Left lung (tissue), 4 donors: ENCODE measurements at regions not wholly inside any gene's neighbourhood (a gene's known extent, or its start where the extent isn't known, plus 50 kb on each side); places are given as distances from the start of the nearest gene placed in this dataset.
A peak's percentile ranks its signal among the peaks of the same experiment; 100 is the strongest.

ENCODE experiments used
- ATAC-seq: fragments of 200-7000 bp; cut with Tn5 transposase; one replicate; pipeline ENCODE4 v1.9.1; 2020; ENCODE audit warnings: moderate library complexity
- DNase-seq, 4 donors: peaks; one replicate each; pipeline ENCODE4 v3.0.0-alpha.2; 2013 to 2020
- H3K27ac ChIP-seq, 2 donors: fragments of 200-600 bp; sonication (generic) in 1 of 2; one replicate each; pipeline versions ENCODE4 v1.5.0 to v1.8.0; 2020 to 2021
- H3K27me3 ChIP-seq, 2 donors: fragments of 200-600 bp; sonication (generic) in 1 of 2; one replicate each; pipeline versions ENCODE4 v1.5.0 to v1.8.0; 2020 to 2021
- H3K36me3 ChIP-seq, 2 donors: fragments of 200-600 bp; sonication (generic) in 1 of 2; one replicate each; pipeline versions ENCODE4 v1.5.0 to v1.8.0; 2020 to 2021
- H3K4me1 ChIP-seq, 2 donors: fragments of 200-600 bp; one replicate each; pipeline ENCODE4 v1.8.0; 2021
- H3K4me3 ChIP-seq, 2 donors: fragments of 200-600 bp; sonication (generic) in 1 of 2; one replicate each; pipeline versions ENCODE4 v1.5.0 to v1.8.0; 2020 to 2021; ENCODE audit warnings: mild to moderate bottlenecking in 1 of 2
- H3K9me3 ChIP-seq, 2 donors: fragments of 200-600 bp; sonication (generic) in 1 of 2; one replicate each; pipeline versions ENCODE4 v1.5.0 to v1.8.0; 2020 to 2021
- CTCF ChIP-seq, 2 donors: fragments of 200-600 bp; sonication (generic) in 1 of 2; IDR thresholded peaks; one replicate each; pipeline versions ENCODE4 v1.5.0 to v1.8.0; 2021; ENCODE audit warnings: antibody characterized with exemption in 2 of 2
- intact Hi-C, 2 donors: fragments of 100-400 bp; cut with DNase I; formaldehyde crosslinking; loops; one replicate each; pipeline versions ENCODE4 v1.11.2 to v1.14.2; 2022
- donor health status: DM: no; HTN: yes; CAD: no.
- donor health status: DM: no; HTN: no; CAD: no.

DNA sequence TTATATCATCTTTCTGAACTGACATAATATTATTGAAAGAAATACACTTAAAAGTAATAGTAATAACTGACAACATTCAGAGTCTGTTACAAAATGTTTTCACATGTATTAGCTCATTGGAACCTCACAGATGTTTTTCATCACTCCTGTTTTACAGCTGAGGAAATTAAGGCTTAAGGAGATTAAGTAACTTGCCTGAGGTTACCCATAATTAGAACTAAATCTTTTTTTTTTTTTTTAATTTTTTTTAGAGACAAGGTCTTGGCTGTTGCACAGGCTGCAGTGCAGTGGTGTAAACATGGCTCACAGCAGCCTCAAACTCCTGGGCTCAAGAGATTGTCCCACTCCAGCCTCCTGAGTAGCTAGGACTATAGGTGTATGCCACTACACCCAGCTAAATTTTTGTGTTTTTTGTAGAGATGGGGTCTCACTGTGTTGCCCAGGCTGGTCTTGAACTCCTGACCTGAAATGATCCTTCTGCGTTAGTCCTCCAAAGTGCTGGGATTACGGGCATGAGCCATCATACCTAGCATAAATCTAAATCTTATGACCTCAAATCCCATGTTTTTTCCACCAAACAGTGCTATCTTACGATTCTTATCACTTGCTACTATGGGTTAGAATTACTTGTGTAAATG, 64.7 kb upstream of the MACF1 start:
- no peak for DNase-seq
- peak overlapping the region in 1 of 2 donors; percentile 8 for H3K27ac ChIP-seq

GRCh38 chr1:39141925-39142324, 62.6 kb upstream of the MACF1 start:
- no peak for ATAC-seq
- H3K4me1 ChIP-seq = peaks cover 20 to 51% of the 10 kb centered on the region in 2 donors

More for the DNA sequence above, 64.7 kb upstream of the MACF1 start:
- intact Hi-C loops = no loop called here
- H3K4me3 ChIP-seq = no peak overlapping the region
- no peak for TF ChIP-seq CTCF (IDR thresholded peaks at IDR 0.05)
- H3K27me3 ChIP-seq = no peaks in the 10 kb centered on the region
- H3K36me3 ChIP-seq = no peaks in the 10 kb centered on the region
- no peak for ATAC-seq
- peaks cover 20 to 57% of the 10 kb centered on the region in 2 donors for H3K4me1 ChIP-seq
- no peaks in the 10 kb centered on the region for H3K9me3 ChIP-seq

DNA sequence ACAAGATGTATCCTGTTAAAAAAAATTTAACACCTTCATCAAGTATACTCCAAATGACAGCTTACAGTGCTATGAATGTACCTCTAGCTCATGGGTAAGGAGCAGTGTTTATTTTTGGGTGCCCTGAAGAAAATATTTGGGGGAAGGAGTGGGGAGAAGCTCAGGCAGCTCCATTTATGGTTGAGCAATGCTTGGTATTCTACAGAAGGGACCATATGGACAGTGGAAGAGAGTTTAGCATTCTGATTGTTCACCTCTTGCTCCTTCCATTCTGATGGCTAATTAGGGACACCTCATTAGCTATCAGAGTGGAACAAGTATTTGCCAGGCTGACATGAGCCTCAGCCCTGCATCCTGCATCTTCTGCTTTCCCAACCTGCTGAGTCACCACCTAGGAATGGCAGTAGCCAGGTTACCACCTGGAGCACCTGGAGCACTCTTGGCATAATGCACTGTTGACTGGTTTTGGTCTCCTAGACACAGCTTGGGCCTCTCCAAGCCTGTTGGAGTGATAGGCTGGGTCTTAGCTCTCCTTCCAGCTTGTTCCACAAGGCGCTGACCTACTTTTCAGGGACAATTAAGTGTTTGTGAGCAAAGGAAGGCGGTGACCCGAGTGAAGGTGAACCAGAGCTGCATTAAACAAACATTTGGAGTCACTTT, 62.0 kb upstream of the MACF1 start:
- H3K4me3 ChIP-seq = no peak overlapping the region
- H3K4me1 ChIP-seq = peaks cover 21 to 51% of the 10 kb centered on the region in 2 donors
- no peaks in the 10 kb centered on the region for H3K36me3 ChIP-seq
- DNase-seq (peak; percentile 43 to 87 (median 81)), ATAC-seq (peak; percentile 96)
- TF ChIP-seq CTCF (IDR thresholded peaks at IDR 0.05) = no peak
- intact Hi-C loops = no loop called here
- peak overlapping the region; percentile 51 to 54 for H3K27ac ChIP-seq
- no peaks in the 10 kb centered on the region for H3K9me3 ChIP-seq
- no peaks in the 10 kb centered on the region for H3K27me3 ChIP-seq

More at GRCh38 chr1:39141925-39142324, 62.6 kb upstream of the MACF1 start:
- H3K27ac ChIP-seq = peak overlapping the region; percentile 51 to 54
- H3K36me3 ChIP-seq = no peaks in the 10 kb centered on the region
- no peak for TF ChIP-seq CTCF (IDR thresholded peaks at IDR 0.05)
- DNase-seq = peak in 2 of 4 donors; percentile 59 to 71
- intact Hi-C loops = no loop called here
- H3K4me3 ChIP-seq = no peak overlapping the region
- H3K27me3 ChIP-seq = no peaks in the 10 kb centered on the region
- H3K9me3 ChIP-seq = no peaks in the 10 kb centered on the region

GRCh38 chr1:39144924-39145323, 59.6 kb upstream of the MACF1 start:
- Histone ChIP-seq H3K27me3 (no peaks in the 10 kb centered on the region), H3K4me3 (no peak overlapping the region), H3K4me1 (peaks cover 34 to 67% of the 10 kb centered on the region in 2 donors), H3K9me3 (no peaks in the 10 kb centered on the region), H3K27ac (peak overlapping the region in 1 of 2 donors; percentile 18), H3K36me3 (no peaks in the 10 kb centered on the region)
- DNase-seq (no peak), ATAC-seq (no peak)
- intact Hi-C loops = no loop called here
- TF ChIP-seq CTCF (IDR thresholded peaks at IDR 0.05) = no peak

- H3K4me3 ChIP-seq = no peak overlapping the region
- no peaks in the 10 kb centered on the region for H3K9me3 ChIP-seq
- TF ChIP-seq CTCF (IDR thresholded peaks at IDR 0.05) = no peak
- ATAC-seq = no peak
- DNase-seq = no peak
- H3K27me3 ChIP-seq = no peaks in the 10 kb centered on the region
- intact Hi-C loops = no loop called here
- no peaks in the 10 kb centered on the region for H3K36me3 ChIP-seq
- H3K27ac ChIP-seq = no peak overlapping the region
- peaks cover 33 to 67% of the 10 kb centered on the region in 2 donors for H3K4me1 ChIP-seq
Measured at GRCh38 chr1:39145331-39145965, 59.0 kb upstream of the MACF1 start.
